ENCODE measurements at regions not wholly inside any gene's neighbourhood (a gene's known extent, or its start where the extent isn't known, plus 50 kb on each side); places are given as distances from the start of the nearest gene placed in this dataset.

DNA sequence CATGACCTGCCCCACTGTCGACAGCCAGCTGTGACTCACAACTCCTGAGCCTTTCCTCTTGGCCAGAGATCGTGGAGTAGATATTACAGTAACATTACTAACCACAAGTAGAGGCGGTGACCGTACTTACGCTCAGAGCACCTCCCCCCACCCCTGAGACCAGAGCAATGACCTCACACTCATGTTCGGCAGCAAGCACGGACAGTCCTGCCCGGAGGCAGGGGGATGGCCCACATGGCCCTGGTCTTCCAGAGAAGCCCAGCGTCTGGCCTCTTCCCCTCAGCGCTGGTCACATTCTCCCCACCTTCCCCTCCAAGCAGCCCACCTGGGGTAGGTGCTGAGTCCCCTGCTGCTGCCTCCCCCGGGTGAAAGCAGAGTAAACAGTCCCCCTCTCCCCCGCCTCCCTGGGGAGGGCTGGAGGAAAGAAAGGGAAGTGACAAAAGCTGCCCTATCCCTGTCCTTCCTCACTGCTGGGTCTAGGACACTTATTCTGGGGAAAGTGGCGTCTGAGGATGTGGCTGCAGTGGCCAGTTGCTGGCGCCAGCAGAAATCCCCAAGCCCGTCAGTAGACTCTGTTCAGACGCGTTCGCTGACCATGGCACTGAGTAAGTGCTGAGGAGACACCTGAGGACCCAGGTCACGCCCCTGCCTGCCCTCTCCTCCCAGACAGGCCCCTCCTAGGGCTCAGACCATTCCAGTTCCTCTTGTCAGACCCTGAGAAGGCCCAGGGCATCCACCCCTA lies 68.5 kb downstream of the MRPL14 start:
- TF ChIP-seq, protein P1, sequence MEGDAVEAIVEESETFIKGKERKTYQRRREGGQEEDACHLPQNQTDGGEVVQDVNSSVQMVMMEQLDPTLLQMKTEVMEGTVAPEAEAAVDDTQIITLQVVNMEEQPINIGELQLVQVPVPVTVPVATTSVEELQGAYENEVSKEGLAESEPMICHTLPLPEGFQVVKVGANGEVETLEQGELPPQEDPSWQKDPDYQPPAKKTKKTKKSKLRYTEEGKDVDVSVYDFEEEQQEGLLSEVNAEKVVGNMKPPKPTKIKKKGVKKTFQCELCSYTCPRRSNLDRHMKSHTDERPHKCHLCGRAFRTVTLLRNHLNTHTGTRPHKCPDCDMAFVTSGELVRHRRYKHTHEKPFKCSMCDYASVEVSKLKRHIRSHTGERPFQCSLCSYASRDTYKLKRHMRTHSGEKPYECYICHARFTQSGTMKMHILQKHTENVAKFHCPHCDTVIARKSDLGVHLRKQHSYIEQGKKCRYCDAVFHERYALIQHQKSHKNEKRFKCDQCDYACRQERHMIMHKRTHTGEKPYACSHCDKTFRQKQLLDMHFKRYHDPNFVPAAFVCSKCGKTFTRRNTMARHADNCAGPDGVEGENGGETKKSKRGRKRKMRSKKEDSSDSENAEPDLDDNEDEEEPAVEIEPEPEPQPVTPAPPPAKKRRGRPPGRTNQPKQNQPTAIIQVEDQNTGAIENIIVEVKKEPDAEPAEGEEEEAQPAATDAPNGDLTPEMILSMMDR (IDR thresholded peaks at IDR 0.05): no peak
- no peak for TF ChIP-seq EP300 (IDR thresholded peaks at IDR 0.05)
